Caco-2 (cell line): ENCODE measurements at regions not wholly inside any gene's neighbourhood (a gene's known extent, or its start where the extent isn't known, plus 50 kb on each side); places are given as distances from the start of the nearest gene placed in this dataset.

ENCODE experiments used
- BruUV-seq: library from RNA; stranded (reverse); fragments of 400-500 nt; replicated peaks from 2 replicates; lab custom pipeline; 2021; lab: Mats Ljungman, UMichigan
- CTCF ChIA-PET: fragments of 300-600 bp; sonication (Branson Sonifier 250); formaldehyde crosslinking; loops from one replicate; lab custom pipeline; 2022; ENCODE audit warnings: antibody characterized with exemption; lab: Charles Lee
- POLR2A ChIA-PET: fragments of 300-600 bp; sonication (Branson Sonifier 250); formaldehyde crosslinking; loops from one replicate; lab custom pipeline; 2022; ENCODE audit warnings: antibody characterized with exemption; lab: Charles Lee
- DNase-seq, 2 experiments: peaks; one replicate each; pipeline versions ENCODE4 v3.0.0 to v3.0.0-alpha.2; 2020 to 2022
- H3K27me3 ChIP-seq: replicated peaks from 2 replicates; pipeline ENCODE4 v1.6.0; 2011; ENCODE audit warnings: low read length; ENCODE audit not compliant: control insufficient read depth, insufficient read depth
- H3K36me3 ChIP-seq: 2 replicates; pipeline ENCODE4 v1.5.1; 2011; ENCODE audit warnings: low read length; ENCODE audit not compliant: control insufficient read depth, insufficient read depth
- H3K4me1 ChIP-seq: fragments of 250-450 bp; sonication (Bioruptor Pico); 2 replicates; pipeline ENCODE4 v1.5.1; 2020; ENCODE audit warnings: mild to moderate bottlenecking
- H3K4me3 ChIP-seq: 2 replicates; pipeline ENCODE4 v1.5.1; 2011; ENCODE audit warnings: low read depth, mild to moderate bottlenecking, control low read depth, low read length
- H3K9me3 ChIP-seq: fragments of 250-450 bp; sonication (Bioruptor Pico); 2 replicates; pipeline ENCODE4 v1.5.1; 2020; ENCODE audit warnings: mild to moderate bottlenecking, moderate library complexity
- H3K27ac Mint-ChIP-seq: one replicate; pipeline ENCODE4 v1.8.0; 2022; ENCODE audit warnings: mixed read lengths; ENCODE audit not compliant: unreplicated experiment
- H3K27me3 Mint-ChIP-seq: one replicate; pipeline ENCODE4 v1.8.0; 2022; ENCODE audit warnings: mixed read lengths; ENCODE audit not compliant: insufficient read depth, unreplicated experiment
- H3K36me3 Mint-ChIP-seq: one replicate; pipeline ENCODE4 v1.8.0; 2022; ENCODE audit warnings: mild to moderate bottlenecking, mixed read lengths; ENCODE audit not compliant: insufficient read depth, unreplicated experiment
- H3K4me1 Mint-ChIP-seq: one replicate; pipeline ENCODE4 v1.8.0; 2022; ENCODE audit warnings: low read depth, mixed read lengths; ENCODE audit not compliant: unreplicated experiment
- H3K4me3 Mint-ChIP-seq: one replicate; pipeline ENCODE4 v1.8.0; 2022; ENCODE audit warnings: mild to moderate bottlenecking, moderate library complexity, mixed read lengths; ENCODE audit not compliant: unreplicated experiment
- H3K9me3 Mint-ChIP-seq: one replicate; pipeline ENCODE4 v1.8.0; 2022; ENCODE audit warnings: mixed read lengths; ENCODE audit not compliant: unreplicated experiment
- CTCF ChIP-seq, 2 experiments: fragments of 200-600 bp in 1 of 2; IDR thresholded peaks; 1 replicate in 1 of 2; 2 replicates in 1 of 2; pipeline versions ENCODE4 v1.5.1 to v1.8.0; 2011 to 2022; ENCODE audit warnings: antibody characterized with exemption in 1 of 2, control low read depth in 1 of 2, inconsistent platforms in 1 of 2, low read depth in 1 of 2, low read length in 1 of 2, mild to moderate bottlenecking in 1 of 2, moderate library complexity in 1 of 2; ENCODE audit not compliant: insufficient read depth in 1 of 2, severe bottlenecking in 1 of 2, unreplicated experiment in 1 of 2
- intact Hi-C: fragments of 100-400 bp; cut with micrococcal nuclease; formaldehyde crosslinking; loops from one replicate; pipeline ENCODE4 v1.10.0; 2022; ENCODE audit not compliant: unreplicated experiment

GRCh38 chr12:82225871-82226270 lies 132.3 kb downstream of the CCDC59 start:
- Mint-ChIP-seq H3K27me3 (no peaks in the 10 kb centered on the region), H3K4me1 (no peaks in the 10 kb centered on the region), H3K4me3 (no peak overlapping the region), H3K9me3 (peaks cover 10% of the 10 kb centered on the region), H3K36me3 (no peaks in the 10 kb centered on the region), H3K27ac (no peak overlapping the region)
- POLR2A ChIA-PET = no interaction called here
- BruUV-seq = no TSS peak
- H3K4me3 ChIP-seq = no peak overlapping the region
- no peaks in the 10 kb centered on the region for H3K27me3 ChIP-seq
- peaks cover under 1% of the 10 kb centered on the region; the same call in 1 of the 2 replicates for H3K4me1 ChIP-seq
- TF ChIP-seq CTCF (IDR thresholded peaks at IDR 0.05; ENCODE audit: insufficient read depth in 1 of 2, low read depth in 1 of 2, low read length in 1 of 2, severe bottlenecking in 1 of 2, unreplicated experiment in 1 of 2) = no peak
- CTCF ChIA-PET = no interaction called here
- no peaks in the 10 kb centered on the region for H3K36me3 ChIP-seq
- intact Hi-C loops = no loop called here
- H3K9me3 ChIP-seq = no peaks in the 10 kb centered on the region
- no peak for DNase-seq

DNA sequence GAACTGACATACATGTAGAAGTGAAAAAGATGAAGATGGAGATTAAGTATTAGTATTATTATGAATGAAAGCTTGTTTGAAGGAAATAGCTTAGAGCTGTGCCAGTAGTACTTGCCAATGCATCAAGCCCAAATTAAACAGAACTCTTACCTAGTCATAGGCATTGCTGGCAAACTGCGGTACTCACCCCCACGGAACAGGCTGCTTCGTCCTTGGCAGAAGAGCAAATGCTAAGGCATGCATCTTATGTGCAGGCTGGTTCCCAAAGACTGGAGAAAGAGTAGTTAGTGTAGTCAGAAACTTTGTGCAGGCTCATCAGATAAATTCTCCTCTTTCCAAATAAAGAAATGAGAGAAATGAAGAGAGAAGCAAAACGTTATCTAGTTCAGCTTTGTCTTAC lies 134.8 kb downstream of the CCDC59 start:
- Mint-ChIP-seq H3K9me3 (peaks cover 10% of the 10 kb centered on the region), H3K4me1 (no peaks in the 10 kb centered on the region), H3K27me3 (no peaks in the 10 kb centered on the region), H3K36me3 (no peaks in the 10 kb centered on the region), H3K27ac (no peak overlapping the region), H3K4me3 (no peak overlapping the region)
- Histone ChIP-seq H3K27me3 (no peaks in the 10 kb centered on the region), H3K36me3 (no peaks in the 10 kb centered on the region), H3K9me3 (no peaks in the 10 kb centered on the region), H3K4me3 (no peak overlapping the region), H3K4me1 (no peaks in the 10 kb centered on the region)
- BruUV-seq = no TSS peak
- intact Hi-C loops = no loop called here
- ChIA-PET CTCF (interaction anchor here (0.6 kb wide), 1 partner anchor 295 kb away, joined by 3 read pairs; no protein-coding TSS in a partner anchor), POLR2A (no interaction called here)
- DNase-seq = no peak
- TF ChIP-seq CTCF (IDR thresholded peaks at IDR 0.05; ENCODE audit: insufficient read depth in 1 of 2, low read depth in 1 of 2, low read length in 1 of 2, severe bottlenecking in 1 of 2, unreplicated experiment in 1 of 2) = no peak

DNA sequence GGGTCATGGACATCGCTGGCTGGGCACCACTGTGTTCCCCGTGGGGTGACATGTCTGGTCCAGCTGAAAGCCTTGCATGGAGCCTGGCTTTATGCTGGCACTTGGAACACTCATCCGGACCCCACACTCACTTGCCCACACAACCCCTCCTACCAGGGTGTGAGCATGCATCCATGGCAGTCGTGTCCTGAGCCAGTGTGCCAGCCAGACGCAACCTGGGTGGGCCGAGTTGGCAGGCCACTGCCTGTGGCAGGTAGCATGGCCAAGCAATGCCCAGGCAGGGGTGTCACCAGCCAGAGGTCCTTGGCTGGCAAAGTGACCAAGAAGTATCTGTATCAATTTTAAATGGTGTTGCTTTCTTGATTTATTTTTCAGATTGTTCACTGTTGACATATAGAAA lies 141.7 kb downstream of the CCDC59 start:
- Mint-ChIP-seq H3K36me3 (no peaks in the 10 kb centered on the region), H3K4me3 (no peak overlapping the region), H3K4me1 (no peaks in the 10 kb centered on the region), H3K9me3 (no peaks in the 10 kb centered on the region), H3K27me3 (no peaks in the 10 kb centered on the region), H3K27ac (no peak overlapping the region)
- no peak for TF ChIP-seq CTCF (IDR thresholded peaks at IDR 0.05; ENCODE audit: insufficient read depth in 1 of 2, low read depth in 1 of 2, low read length in 1 of 2, severe bottlenecking in 1 of 2, unreplicated experiment in 1 of 2)
- no TSS peak for BruUV-seq
- no peaks in the 10 kb centered on the region for H3K4me1 ChIP-seq
- no peaks in the 10 kb centered on the region for H3K36me3 ChIP-seq
- no peaks in the 10 kb centered on the region for H3K27me3 ChIP-seq
- POLR2A ChIA-PET = no interaction called here
- intact Hi-C loops = no loop called here
- CTCF ChIA-PET = no interaction called here
- no peaks in the 10 kb centered on the region for H3K9me3 ChIP-seq
- no peak overlapping the region for H3K4me3 ChIP-seq
- DNase-seq = no peak
